PC-9 (cell line): ENCODE measurements at regions not wholly inside any gene's neighbourhood (a gene's known extent, or its start where the extent isn't known, plus 50 kb on each side); places are given as distances from the start of the nearest gene placed in this dataset.

ENCODE experiments used
- BruUV-seq: library from RNA; stranded (reverse); fragments of 400-500 nt; replicated peaks from 2 replicates; lab custom pipeline; 2021; lab: Mats Ljungman, UMichigan
- CTCF ChIA-PET: fragments of 300-600 bp; sonication (Branson Sonifier 250); formaldehyde crosslinking; loops from one replicate; lab custom pipeline; 2022; ENCODE audit warnings: antibody characterized with exemption; lab: Charles Lee
- POLR2A ChIA-PET: fragments of 300-600 bp; sonication (Branson Sonifier 250); formaldehyde crosslinking; loops from one replicate; lab custom pipeline; 2022; ENCODE audit warnings: antibody characterized with exemption; ENCODE audit not compliant: unreplicated experiment; lab: Charles Lee
- DNase-seq, 2 experiments: peaks; one replicate each; pipeline versions ENCODE4 v3.0.0 to v3.0.0-alpha.2; 2015 to 2022; ENCODE audit warnings: mixed read lengths in 1 of 2
- H2AFZ ChIP-seq: fragments of 200-600 bp; sonication (generic); 2 replicates; pipeline ENCODE4 v1.8.1; 2017; ENCODE audit warnings: antibody characterized with exemption
- H3F3A ChIP-seq: fragments of 200-600 bp; sonication (generic); 2 replicates; pipeline ENCODE4 v1.8.1; 2017; ENCODE audit warnings: antibody characterized with exemption, mild to moderate bottlenecking, low read depth; ENCODE audit not compliant: insufficient read depth
- H3K27ac ChIP-seq: fragments of 200-600 bp; sonication (generic); 2 replicates; pipeline ENCODE4 v1.6.1; 2016; ENCODE audit warnings: mixed run types
- H3K27me3 ChIP-seq: fragments of 200-600 bp; sonication (generic); 2 replicates; pipeline ENCODE4 v1.6.1; 2016; ENCODE audit warnings: low read depth, mixed run types; ENCODE audit not compliant: insufficient read depth
- H3K36me3 ChIP-seq: fragments of 200-600 bp; sonication (generic); 2 replicates; pipeline ENCODE4 v1.6.1; 2016; ENCODE audit warnings: low read depth, mixed run types
- H3K4me1 ChIP-seq: fragments of 200-600 bp; sonication (generic); replicated peaks from 2 replicates; pipeline ENCODE4 v1.6.1; 2016; ENCODE audit warnings: mixed run types; ENCODE audit not compliant: insufficient read depth
- H3K4me2 ChIP-seq: fragments of 200-600 bp; sonication (generic); 2 replicates; pipeline ENCODE4 v1.6.1; 2017; ENCODE audit warnings: mixed run types
- H3K4me3 ChIP-seq: fragments of 200-600 bp; sonication (generic); 2 replicates; pipeline ENCODE4 v1.6.1; 2016; ENCODE audit warnings: mixed run types
- H3K79me2 ChIP-seq: fragments of 200-600 bp; sonication (generic); 2 replicates; pipeline ENCODE4 v1.6.1; 2017; ENCODE audit warnings: low read depth, mixed run types
- H3K9me2 ChIP-seq: fragments of 200-600 bp; sonication (generic); 2 replicates; pipeline ENCODE4 v1.8.1; 2017; ENCODE audit warnings: mild to moderate bottlenecking; ENCODE audit not compliant: insufficient read depth
- H3K9me3 ChIP-seq: fragments of 200-600 bp; sonication (generic); 2 replicates; pipeline ENCODE4 v1.8.1; 2016; ENCODE audit warnings: low read depth; ENCODE audit not compliant: insufficient read depth
- H4K20me1 ChIP-seq: fragments of 200-600 bp; sonication (generic); 2 replicates; pipeline ENCODE4 v1.8.1; 2017; ENCODE audit not compliant: insufficient read depth
- CTCF ChIP-seq: fragments of 200-600 bp; sonication (generic); conservative IDR thresholded peaks from 2 replicates; pipeline ENCODE4 v1.6.1; 2017; ENCODE audit warnings: mixed run types, antibody characterized with exemption, mild to moderate bottlenecking, moderate library complexity
- EZH2 ChIP-seq: fragments of 200-600 bp; sonication (generic); IDR thresholded peaks from 2 replicates; pipeline ENCODE4 v1.8.0; 2017; ENCODE audit warnings: antibody characterized with exemption, low read depth
- intact Hi-C: fragments of 100-400 bp; cut with micrococcal nuclease; formaldehyde crosslinking; loops from one replicate; pipeline ENCODE4 v1.10.0; 2022; ENCODE audit not compliant: unreplicated experiment

GRCh38 chr14:84125676-84126075 lies 1404.3 kb upstream of the FLRT2 start:
- Histone ChIP-seq H4K20me1 (no peaks in the 10 kb centered on the region), H3K27me3 (no peaks in the 10 kb centered on the region), H2AFZ (no peak overlapping the region), H3K9me2 (no peaks in the 10 kb centered on the region), H3K79me2 (no peaks in the 10 kb centered on the region), H3K4me1 (no peaks in the 10 kb centered on the region), H3K4me3 (no peak overlapping the region), H3K9me3 (no peaks in the 10 kb centered on the region), H3K27ac (no peak overlapping the region), H3K4me2 (no peak overlapping the region), H3K36me3 (no peaks in the 10 kb centered on the region), H3F3A (no peaks in the 10 kb centered on the region)
- no TSS peak for BruUV-seq
- intact Hi-C loops = no loop called here
- DNase-seq = no peak
- POLR2A ChIA-PET = no interaction called here
- CTCF ChIA-PET = no interaction called here
- no peak for TF ChIP-seq CTCF
- TF ChIP-seq EZH2 = no peak

- no peak for TF ChIP-seq CTCF
- TF ChIP-seq EZH2 = no peak
- Histone ChIP-seq H3K9me2 (no peaks in the 10 kb centered on the region), H3K4me3 (no peak overlapping the region), H3K79me2 (no peaks in the 10 kb centered on the region), H3K9me3 (no peaks in the 10 kb centered on the region), H3K4me1 (no peaks in the 10 kb centered on the region), H3K4me2 (no peak overlapping the region), H4K20me1 (no peaks in the 10 kb centered on the region), H2AFZ (no peak overlapping the region), H3K36me3 (no peaks in the 10 kb centered on the region), H3K27ac (no peak overlapping the region), H3K27me3 (no peaks in the 10 kb centered on the region), H3F3A (no peaks in the 10 kb centered on the region)
- CTCF ChIA-PET = no interaction called here
- intact Hi-C loops = no loop called here
- POLR2A ChIA-PET = no interaction called here
- BruUV-seq = no TSS peak
- no peak for DNase-seq
These were observed 1402.4 kb upstream of the FLRT2 start for GRCh38 chr14:84127495-84127894.

DNA sequence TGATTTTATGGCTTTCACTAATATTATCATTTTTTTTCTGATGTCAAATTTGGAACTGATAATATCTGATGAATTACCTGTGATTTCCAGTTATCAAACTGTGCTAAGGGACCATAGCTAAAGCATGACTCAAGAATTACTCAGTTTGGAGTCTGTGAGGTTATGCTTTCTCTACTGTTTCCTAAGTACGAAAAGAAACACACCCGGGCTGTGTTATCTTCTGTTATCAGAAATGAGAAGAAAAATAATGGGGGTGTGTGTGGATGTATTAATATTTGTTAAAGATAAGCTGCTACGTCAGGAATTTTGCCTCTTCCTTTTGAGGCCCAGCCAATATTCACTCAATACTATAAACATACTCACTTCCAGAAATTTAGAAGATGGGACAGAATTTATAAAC lies 1401.9 kb upstream of the FLRT2 start:
- no peak overlapping the region for H2AFZ ChIP-seq
- intact Hi-C loops = no loop called here
- H3K27ac ChIP-seq = no peak overlapping the region
- TF ChIP-seq EZH2 (no peak), CTCF (no peak)
- no peaks in the 10 kb centered on the region for H3K36me3 ChIP-seq
- H3K4me1 ChIP-seq = no peaks in the 10 kb centered on the region
- H3K79me2 ChIP-seq = no peaks in the 10 kb centered on the region
- H3K4me2 ChIP-seq = no peak overlapping the region
- no peaks in the 10 kb centered on the region for H3K9me3 ChIP-seq
- H3K27me3 ChIP-seq = no peaks in the 10 kb centered on the region
- H3K9me2 ChIP-seq = no peaks in the 10 kb centered on the region
- no peaks in the 10 kb centered on the region for H3F3A ChIP-seq
- no peak overlapping the region for H3K4me3 ChIP-seq
- CTCF ChIA-PET = no interaction called here
- no peak for DNase-seq
- BruUV-seq = no TSS peak
- H4K20me1 ChIP-seq = no peaks in the 10 kb centered on the region
- POLR2A ChIA-PET = no interaction called here
